ENCODE measurements at regions not wholly inside any gene's neighbourhood (a gene's known extent, or its start where the extent isn't known, plus 50 kb on each side); places are given as distances from the start of the nearest gene placed in this dataset.
"Not testable (repeated sequence)": the region's sequence is repeated elsewhere in the genome, so short reads cannot be mapped to it uniquely, and the experiment has no call there.

GRCh38 chr2:91516669-91517068 is 2825.2 kb downstream of the RPIA start:
- not testable (repeated sequence) for H3K4me3 Mint-ChIP-seq (ENCODE audit: unreplicated experiment); H3K36me3 Mint-ChIP-seq (ENCODE audit: unreplicated experiment); H3K27ac Mint-ChIP-seq (ENCODE audit: unreplicated experiment); H3K4me1 Mint-ChIP-seq (ENCODE audit: unreplicated experiment); H3K9me3 Mint-ChIP-seq (ENCODE audit: unreplicated experiment); H3K27me3 Mint-ChIP-seq (ENCODE audit: unreplicated experiment)
- DNase-seq (ENCODE audit: extremely low spot score, unreplicated experiment), result peak; percentile 82

- not testable (repeated sequence) for H3K36me3 Mint-ChIP-seq (ENCODE audit: unreplicated experiment); H3K9me3 Mint-ChIP-seq (ENCODE audit: unreplicated experiment); H3K27ac Mint-ChIP-seq (ENCODE audit: unreplicated experiment); H3K4me3 Mint-ChIP-seq (ENCODE audit: unreplicated experiment); H3K27me3 Mint-ChIP-seq (ENCODE audit: unreplicated experiment); H3K4me1 Mint-ChIP-seq (ENCODE audit: unreplicated experiment)
- DNase-seq (ENCODE audit: extremely low spot score, unreplicated experiment), result peak; percentile 82
These were observed 2826.4 kb downstream of the RPIA start for GRCh38 chr2:91517846-91518245.

GRCh38 chr2:91518361-91518981 is 2827.0 kb downstream of the RPIA start:
- DNase-seq (ENCODE audit: extremely low spot score, unreplicated experiment), result peak; percentile 82
- not testable (repeated sequence) for H3K27me3 Mint-ChIP-seq (ENCODE audit: unreplicated experiment); H3K9me3 Mint-ChIP-seq (ENCODE audit: unreplicated experiment); H3K4me3 Mint-ChIP-seq (ENCODE audit: unreplicated experiment); H3K36me3 Mint-ChIP-seq (ENCODE audit: unreplicated experiment); H3K27ac Mint-ChIP-seq (ENCODE audit: unreplicated experiment); H3K4me1 Mint-ChIP-seq (ENCODE audit: unreplicated experiment)

- H3K27me3 Mint-ChIP-seq (ENCODE audit: unreplicated experiment); H3K9me3 Mint-ChIP-seq (ENCODE audit: unreplicated experiment); H3K27ac Mint-ChIP-seq (ENCODE audit: unreplicated experiment); H3K36me3 Mint-ChIP-seq (ENCODE audit: unreplicated experiment); H3K4me1 Mint-ChIP-seq (ENCODE audit: unreplicated experiment); H3K4me3 Mint-ChIP-seq (ENCODE audit: unreplicated experiment): not testable (repeated sequence)
- peak; percentile 46 for DNase-seq (ENCODE audit: extremely low spot score, unreplicated experiment)
These were observed 2827.9 kb downstream of the RPIA start for GRCh38 chr2:91519359-91519758.

- DNase-seq (ENCODE audit: extremely low spot score, unreplicated experiment), result peak; percentile 78
- H3K36me3 Mint-ChIP-seq (ENCODE audit: unreplicated experiment); H3K9me3 Mint-ChIP-seq (ENCODE audit: unreplicated experiment); H3K4me3 Mint-ChIP-seq (ENCODE audit: unreplicated experiment); H3K4me1 Mint-ChIP-seq (ENCODE audit: unreplicated experiment); H3K27me3 Mint-ChIP-seq (ENCODE audit: unreplicated experiment); H3K27ac Mint-ChIP-seq (ENCODE audit: unreplicated experiment): not testable (repeated sequence)
These were observed 2828.4 kb downstream of the RPIA start for GRCh38 chr2:91519914-91520313.

- H3K4me3 Mint-ChIP-seq (ENCODE audit: unreplicated experiment); H3K27me3 Mint-ChIP-seq (ENCODE audit: unreplicated experiment); H3K36me3 Mint-ChIP-seq (ENCODE audit: unreplicated experiment); H3K4me1 Mint-ChIP-seq (ENCODE audit: unreplicated experiment); H3K9me3 Mint-ChIP-seq (ENCODE audit: unreplicated experiment); H3K27ac Mint-ChIP-seq (ENCODE audit: unreplicated experiment): not testable (repeated sequence)
- peak; percentile 74 for DNase-seq (ENCODE audit: extremely low spot score, unreplicated experiment)
These were observed 2829.1 kb downstream of the RPIA start for GRCh38 chr2:91520523-91520922.

- not testable (repeated sequence) for H3K4me1 Mint-ChIP-seq (ENCODE audit: unreplicated experiment); H3K9me3 Mint-ChIP-seq (ENCODE audit: unreplicated experiment); H3K4me3 Mint-ChIP-seq (ENCODE audit: unreplicated experiment); H3K36me3 Mint-ChIP-seq (ENCODE audit: unreplicated experiment); H3K27ac Mint-ChIP-seq (ENCODE audit: unreplicated experiment); H3K27me3 Mint-ChIP-seq (ENCODE audit: unreplicated experiment)
- peak; percentile 40 for DNase-seq (ENCODE audit: extremely low spot score, unreplicated experiment)
These were observed 2829.6 kb downstream of the RPIA start for GRCh38 chr2:91520972-91521535.

- not testable (repeated sequence) for H3K9me3 Mint-ChIP-seq (ENCODE audit: unreplicated experiment); H3K4me1 Mint-ChIP-seq (ENCODE audit: unreplicated experiment); H3K36me3 Mint-ChIP-seq (ENCODE audit: unreplicated experiment); H3K4me3 Mint-ChIP-seq (ENCODE audit: unreplicated experiment); H3K27ac Mint-ChIP-seq (ENCODE audit: unreplicated experiment); H3K27me3 Mint-ChIP-seq (ENCODE audit: unreplicated experiment); DNase-seq (ENCODE audit: extremely low spot score, unreplicated experiment)
These were observed 2830.5 kb downstream of the RPIA start for GRCh38 chr2:91521944-91522343.

- H3K4me3 Mint-ChIP-seq (ENCODE audit: unreplicated experiment); H3K27ac Mint-ChIP-seq (ENCODE audit: unreplicated experiment); H3K9me3 Mint-ChIP-seq (ENCODE audit: unreplicated experiment); H3K4me1 Mint-ChIP-seq (ENCODE audit: unreplicated experiment); H3K27me3 Mint-ChIP-seq (ENCODE audit: unreplicated experiment); H3K36me3 Mint-ChIP-seq (ENCODE audit: unreplicated experiment): not testable (repeated sequence)
- peak; percentile 27 for DNase-seq (ENCODE audit: extremely low spot score, unreplicated experiment)
These were observed 2831.4 kb downstream of the RPIA start for GRCh38 chr2:91522877-91523276.

- not testable (repeated sequence) for H3K9me3 Mint-ChIP-seq (ENCODE audit: unreplicated experiment); H3K36me3 Mint-ChIP-seq (ENCODE audit: unreplicated experiment); H3K27me3 Mint-ChIP-seq (ENCODE audit: unreplicated experiment); H3K4me1 Mint-ChIP-seq (ENCODE audit: unreplicated experiment); H3K27ac Mint-ChIP-seq (ENCODE audit: unreplicated experiment); H3K4me3 Mint-ChIP-seq (ENCODE audit: unreplicated experiment)
- peak; percentile 48 for DNase-seq (ENCODE audit: extremely low spot score, unreplicated experiment)
These were observed 2832.3 kb downstream of the RPIA start for GRCh38 chr2:91523751-91524150.

- H3K4me1 Mint-ChIP-seq (ENCODE audit: unreplicated experiment); H3K9me3 Mint-ChIP-seq (ENCODE audit: unreplicated experiment); H3K4me3 Mint-ChIP-seq (ENCODE audit: unreplicated experiment); H3K27me3 Mint-ChIP-seq (ENCODE audit: unreplicated experiment); H3K27ac Mint-ChIP-seq (ENCODE audit: unreplicated experiment); H3K36me3 Mint-ChIP-seq (ENCODE audit: unreplicated experiment): not testable (repeated sequence)
- peak; percentile 48 for DNase-seq (ENCODE audit: extremely low spot score, unreplicated experiment)
These were observed 2834.1 kb downstream of the RPIA start for GRCh38 chr2:91525587-91525986.

- not testable (repeated sequence) for H3K4me3 Mint-ChIP-seq (ENCODE audit: unreplicated experiment); H3K27me3 Mint-ChIP-seq (ENCODE audit: unreplicated experiment); H3K27ac Mint-ChIP-seq (ENCODE audit: unreplicated experiment); H3K9me3 Mint-ChIP-seq (ENCODE audit: unreplicated experiment); H3K4me1 Mint-ChIP-seq (ENCODE audit: unreplicated experiment); H3K36me3 Mint-ChIP-seq (ENCODE audit: unreplicated experiment)
- DNase-seq (ENCODE audit: extremely low spot score, unreplicated experiment), result peak; percentile 75
These were observed 2834.6 kb downstream of the RPIA start for GRCh38 chr2:91526083-91526482.

- H3K4me3 Mint-ChIP-seq (ENCODE audit: unreplicated experiment); H3K9me3 Mint-ChIP-seq (ENCODE audit: unreplicated experiment); H3K27me3 Mint-ChIP-seq (ENCODE audit: unreplicated experiment): not testable (repeated sequence)
These were observed 2835.6 kb downstream of the RPIA start for GRCh38 chr2:91527056-91527455.

More at GRCh38 chr2:91527056-91527455, 2835.6 kb downstream of the RPIA start:
- H3K27ac Mint-ChIP-seq (ENCODE audit: unreplicated experiment); H3K4me1 Mint-ChIP-seq (ENCODE audit: unreplicated experiment); H3K36me3 Mint-ChIP-seq (ENCODE audit: unreplicated experiment): not testable (repeated sequence)
- DNase-seq (ENCODE audit: extremely low spot score, unreplicated experiment), result peak; percentile 86
